Prostate gland (tissue), 2 donors: ENCODE measurements at regions not wholly inside any gene's neighbourhood (a gene's known extent, or its start where the extent isn't known, plus 50 kb on each side); places are given as distances from the start of the nearest gene placed in this dataset.

Experiments used
- CTCF ChIP-seq, 4 experiments: fragments of 200-600 bp in 2 of 4; fragments of 450-650 bp in 2 of 4; sonication (generic) in 2 of 4; IDR thresholded peaks; 1 replicate in 3 of 4; 2 replicates in 1 of 4; pipeline ENCODE4 v1.5.1; 2016 to 2019; ENCODE audit warnings: antibody characterized with exemption in 4 of 4, mild to moderate bottlenecking in 2 of 4, moderate library complexity in 2 of 4
- POLR2A ChIP-seq: fragments of 450-650 bp; IDR thresholded peaks from one replicate; pipeline ENCODE4 v1.6.1; 2016; ENCODE audit warnings: antibody characterized with exemption, mild to moderate bottlenecking
- POLR2AphosphoS5 ChIP-seq: sonication (generic); formaldehyde crosslinking; IDR thresholded peaks from one replicate; pipeline ENCODE4 v1.6.1; 2017; ENCODE audit warnings: antibody characterized with exemption

GRCh38 chr13:23505007-23505406 is 65.2 kb upstream of the TNFRSF19 start:
- TF ChIP-seq CTCF (IDR thresholded peaks at IDR 0.05) (no peak), POLR2A (no peak), POLR2AphosphoS5 (no peak)
